GM18511 (cell line): ENCODE measurements at regions not wholly inside any gene's neighbourhood (a gene's known extent, or its start where the extent isn't known, plus 50 kb on each side); places are given as distances from the start of the nearest gene placed in this dataset.

Experiments
- ATAC-seq: cut with Tn5 transposase; IDR thresholded peaks from one replicate; pipeline ENCODE4 v1.9.1; 2021; ENCODE audit warnings: mild to moderate bottlenecking, moderate library complexity; ENCODE audit not compliant: unreplicated experiment

DNA sequence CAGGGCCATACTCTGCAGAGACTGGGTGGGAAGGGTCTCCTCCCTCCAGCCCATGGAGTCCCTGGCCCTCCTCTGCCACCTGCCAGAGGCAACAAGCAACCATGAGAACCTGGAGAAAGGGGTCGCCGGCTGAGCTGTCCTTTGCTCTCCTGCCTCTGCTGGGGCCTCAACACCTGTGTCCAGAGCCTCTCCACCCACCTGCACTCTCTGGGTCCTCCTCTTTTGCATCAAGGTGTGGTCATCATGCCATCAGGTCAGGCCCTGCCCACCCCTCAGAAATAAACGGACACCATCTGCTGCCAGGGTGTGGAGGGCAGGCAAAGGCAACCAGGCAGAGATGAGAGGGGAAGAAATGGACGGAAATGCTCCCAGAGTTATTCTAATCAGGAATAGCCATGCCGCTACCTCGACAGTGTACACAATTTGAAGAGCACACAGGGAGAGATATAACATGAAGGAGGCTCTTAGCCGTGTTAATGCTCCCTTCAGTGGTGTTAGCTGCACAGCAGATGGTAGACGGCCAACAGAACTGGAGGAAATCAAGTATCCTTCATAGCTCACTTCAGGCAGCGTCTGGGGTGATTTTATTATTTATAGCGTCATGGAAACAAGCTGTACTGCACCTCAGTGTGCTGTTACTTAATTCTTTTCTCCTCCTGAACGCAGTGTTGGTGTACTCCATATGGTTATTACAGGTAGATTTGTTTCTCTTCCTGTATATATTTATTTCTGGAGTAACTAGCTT is 247.9 kb downstream of the TSN start:
- ATAC-seq, result no peak

DNA sequence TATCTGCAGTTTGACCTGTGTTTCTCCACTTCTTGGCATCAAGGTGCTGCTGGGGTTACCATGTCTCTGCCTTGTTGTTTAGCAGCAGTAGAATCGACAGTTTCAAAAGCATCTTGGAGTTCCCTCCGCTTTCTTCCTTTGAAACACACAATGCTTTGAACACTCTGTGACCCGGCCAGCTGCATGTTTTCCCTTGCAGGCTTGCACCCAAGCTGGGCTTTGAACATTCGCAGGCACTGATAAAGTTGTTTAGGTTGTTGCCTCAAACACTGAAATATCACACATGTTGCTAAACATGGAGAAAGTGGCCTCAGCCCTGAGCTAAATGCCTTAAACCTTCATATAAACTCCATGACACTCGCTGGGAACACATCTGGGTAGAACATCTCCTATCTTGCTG is 251.7 kb downstream of the TSN start:
- ATAC-seq, result no peak

DNA sequence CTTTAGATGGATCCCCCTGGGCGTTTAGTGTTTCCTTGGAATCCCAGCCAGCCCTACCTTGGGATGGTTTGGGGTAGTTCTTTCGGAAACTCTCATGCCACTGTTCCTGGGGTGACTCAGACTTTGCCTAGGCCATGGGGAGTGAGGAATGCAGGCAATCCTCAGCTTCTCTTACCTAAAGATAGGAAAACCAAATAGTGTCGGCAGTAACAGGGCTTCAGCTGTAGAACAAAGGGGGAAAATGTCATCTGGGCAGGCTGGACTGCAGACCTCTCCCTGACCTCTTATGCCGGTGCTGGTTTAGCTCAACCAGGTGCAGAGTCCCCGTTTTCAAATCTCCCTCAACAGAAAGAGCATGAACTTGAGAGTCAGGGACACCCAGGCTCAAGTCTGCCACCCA is 252.1 kb downstream of the TSN start:
- ATAC-seq, result no peak

DNA sequence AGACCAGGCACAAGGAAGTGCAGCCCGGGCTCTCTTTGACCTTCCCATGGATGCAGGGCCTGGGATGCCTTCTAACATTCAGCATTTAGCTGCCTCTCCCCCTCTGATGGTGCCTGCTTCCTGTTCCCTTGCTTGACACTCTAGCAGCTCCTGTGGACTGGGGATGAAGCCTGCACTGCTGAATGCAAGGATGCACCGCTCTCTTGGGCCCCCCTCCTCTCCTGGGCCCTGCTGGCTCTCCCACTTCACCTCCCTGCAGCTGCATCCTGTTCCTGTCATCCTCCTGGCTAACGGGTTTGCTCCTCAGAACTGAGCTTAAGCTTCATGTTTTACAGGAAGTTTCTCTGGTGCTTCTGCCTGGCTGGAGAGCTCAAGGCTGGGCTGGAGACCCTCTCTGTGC is 254.1 kb downstream of the TSN start:
- no peak for ATAC-seq

DNA sequence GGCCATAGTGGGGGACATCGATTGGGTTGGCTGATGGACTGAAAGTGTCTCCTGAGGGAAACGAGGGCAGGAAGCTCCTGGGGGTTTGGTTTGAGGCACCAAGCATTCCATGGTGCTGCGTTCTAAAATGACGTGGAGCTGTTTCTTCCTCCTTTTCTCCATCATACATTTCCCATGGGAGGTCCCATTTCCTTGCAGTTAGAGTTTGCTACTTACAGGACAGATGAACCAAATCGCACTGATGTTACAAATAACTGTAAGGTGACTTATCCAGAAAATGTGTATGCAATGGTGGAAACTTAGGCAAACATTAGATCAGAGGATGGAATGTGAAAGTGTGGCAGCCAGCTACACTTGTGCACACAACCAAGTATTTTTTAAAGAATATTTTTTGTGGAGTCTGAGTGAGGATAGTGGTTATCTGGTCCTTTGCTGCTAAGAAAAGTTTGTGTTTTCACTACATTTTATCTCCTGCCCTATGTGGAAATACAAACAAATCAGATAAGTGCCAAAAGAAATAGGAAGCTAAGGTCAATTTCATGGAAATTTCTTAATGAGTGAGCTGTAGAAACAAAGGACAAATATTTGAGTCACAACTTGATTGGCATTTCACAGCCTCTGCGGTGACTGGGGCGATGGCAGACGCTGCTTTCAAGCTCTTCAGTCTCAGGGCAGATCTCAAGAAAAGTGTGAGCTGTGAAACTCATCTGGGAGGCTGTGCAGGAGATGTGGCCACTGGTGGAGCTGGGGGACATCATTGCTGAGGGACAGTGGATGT is 256.2 kb downstream of the TSN start:
- ATAC-seq, result no peak

DNA sequence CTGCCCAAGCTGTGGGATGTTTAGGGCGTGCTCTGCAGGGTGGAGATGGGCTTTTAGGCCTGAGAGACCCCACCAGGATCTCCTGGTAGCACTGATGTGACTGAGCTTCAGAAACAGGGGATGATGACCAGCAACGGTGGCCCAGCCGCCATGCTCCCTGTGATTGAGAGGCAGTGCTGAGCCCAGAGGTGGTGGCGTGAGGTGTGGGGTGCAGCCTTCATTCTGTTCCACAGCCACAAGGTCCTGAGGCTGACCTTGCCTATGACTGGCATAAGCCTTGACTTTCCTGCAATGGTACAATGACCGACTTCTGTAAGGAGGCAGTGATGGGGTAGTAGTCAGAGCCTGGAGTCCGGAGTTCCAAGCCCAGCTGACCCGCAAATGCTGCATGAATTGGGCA is 263.3 kb downstream of the TSN start:
- ATAC-seq, result no peak

DNA sequence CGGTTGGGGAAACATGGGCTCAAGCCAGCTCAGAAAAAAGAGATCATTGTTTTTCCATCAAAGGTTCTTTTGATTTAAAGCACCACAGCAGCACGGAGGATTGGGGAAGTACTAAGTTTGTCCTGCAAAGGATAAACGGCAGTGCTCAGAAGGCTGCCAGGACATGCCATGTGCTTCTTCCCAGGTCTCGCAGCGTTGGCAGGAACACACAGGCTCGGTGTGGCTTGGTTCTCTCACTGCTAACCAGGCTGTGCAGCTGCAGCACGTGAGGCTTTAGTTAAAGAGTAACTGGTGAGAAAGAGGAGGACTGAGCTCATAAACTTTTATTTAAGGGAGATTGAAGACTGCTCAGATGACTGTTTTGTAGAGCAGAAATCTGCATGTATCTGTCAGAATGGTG is 264.3 kb downstream of the TSN start:
- ATAC-seq, result peak; percentile 50

DNA sequence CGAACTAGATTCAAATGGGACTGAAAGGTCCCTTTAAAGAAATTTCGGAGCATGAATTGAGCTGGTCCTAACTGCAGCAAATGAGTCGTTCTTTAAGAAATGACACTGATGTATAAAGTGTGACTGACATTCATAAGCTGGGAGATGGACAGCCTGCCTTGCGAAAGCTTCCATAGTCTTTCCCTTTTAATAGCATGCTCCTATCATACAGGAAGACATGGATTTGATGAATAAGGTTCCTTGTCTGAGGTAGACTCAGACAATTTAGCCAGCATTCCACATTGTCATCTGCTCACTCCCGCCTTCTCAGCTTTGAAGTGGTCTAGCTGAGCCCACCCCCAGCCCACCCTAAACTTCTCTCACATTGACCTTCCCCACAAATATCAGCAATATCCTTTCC is 264.9 kb downstream of the TSN start:
- ATAC-seq, result no peak

DNA sequence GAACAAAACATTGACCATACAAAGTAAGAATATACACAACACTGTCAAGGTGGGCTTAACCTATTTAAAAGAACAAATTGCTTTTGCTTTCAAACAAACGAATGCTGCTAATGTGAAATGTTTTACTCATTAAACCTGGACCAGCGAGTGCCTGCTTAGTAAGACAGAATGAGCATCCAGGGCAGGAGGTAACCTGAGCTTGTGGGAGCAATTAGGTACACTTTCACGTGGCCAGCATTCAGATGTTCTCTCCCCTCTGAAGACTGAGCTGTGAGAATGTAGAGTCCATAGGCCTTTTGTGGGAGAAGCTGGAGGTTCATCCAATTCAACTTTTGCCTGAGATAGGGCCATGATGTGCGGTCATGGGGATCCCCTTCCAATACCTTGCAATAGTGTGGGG is 266.5 kb downstream of the TSN start:
- ATAC-seq, result no peak

DNA sequence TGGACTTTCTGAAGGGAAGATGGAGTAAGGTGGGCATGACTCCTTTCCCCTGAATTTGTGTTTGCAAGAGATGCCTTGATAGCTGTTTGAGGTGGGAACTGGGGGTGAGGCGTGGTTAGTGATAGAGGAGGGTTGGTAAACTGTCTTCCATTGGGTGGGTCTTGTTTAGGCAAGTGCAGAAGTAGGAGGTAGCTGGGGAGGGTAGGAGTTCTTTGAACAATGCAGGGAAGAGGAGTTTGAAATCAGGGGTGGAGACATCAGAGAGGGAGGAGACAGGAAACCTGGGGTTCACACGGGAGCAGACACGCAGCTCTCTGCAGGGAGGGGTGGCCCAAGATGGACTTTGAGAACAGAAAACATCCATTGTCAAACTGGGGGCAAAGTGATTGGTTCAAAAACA is 267.1 kb downstream of the TSN start:
- ATAC-seq, result no peak

DNA sequence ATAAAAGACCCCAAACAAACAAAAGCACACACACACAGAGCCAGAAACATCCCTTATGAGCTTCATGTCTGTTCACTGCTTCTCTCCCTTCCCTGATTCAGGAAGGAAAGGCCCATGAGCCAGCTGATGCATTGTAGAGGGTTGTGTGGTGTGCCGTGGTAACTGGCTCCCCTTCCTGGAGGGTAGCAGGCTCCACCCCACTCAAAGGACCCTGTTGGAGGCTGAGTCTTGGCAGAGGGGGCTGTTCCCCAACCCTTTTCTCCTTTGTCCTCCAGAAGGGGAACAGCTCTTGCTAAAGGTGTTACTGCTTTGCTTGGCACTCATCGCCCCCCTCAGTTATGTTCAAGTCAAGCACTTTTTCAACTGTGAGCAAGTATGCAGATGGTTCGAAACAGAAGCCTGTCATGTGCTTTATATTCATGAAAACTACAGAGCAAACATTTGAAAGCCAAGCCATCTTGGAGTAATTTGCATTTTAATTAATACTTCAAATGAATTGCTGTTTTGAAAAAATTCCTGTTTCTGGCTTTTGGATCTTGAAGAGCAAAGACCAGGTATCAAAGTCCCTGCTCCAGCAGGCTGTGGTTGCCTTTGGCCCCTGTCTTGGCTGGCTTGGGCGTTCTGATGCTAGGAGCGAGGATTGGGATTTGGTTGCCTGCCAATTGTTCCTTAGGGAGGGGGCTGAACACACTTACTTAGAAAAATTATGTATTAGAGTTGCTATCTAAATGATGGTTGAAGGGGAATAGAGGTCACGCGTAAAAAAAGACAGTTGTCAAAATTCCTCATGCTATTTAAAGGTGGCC is 267.8 kb downstream of the TSN start:
- no peak for ATAC-seq

DNA sequence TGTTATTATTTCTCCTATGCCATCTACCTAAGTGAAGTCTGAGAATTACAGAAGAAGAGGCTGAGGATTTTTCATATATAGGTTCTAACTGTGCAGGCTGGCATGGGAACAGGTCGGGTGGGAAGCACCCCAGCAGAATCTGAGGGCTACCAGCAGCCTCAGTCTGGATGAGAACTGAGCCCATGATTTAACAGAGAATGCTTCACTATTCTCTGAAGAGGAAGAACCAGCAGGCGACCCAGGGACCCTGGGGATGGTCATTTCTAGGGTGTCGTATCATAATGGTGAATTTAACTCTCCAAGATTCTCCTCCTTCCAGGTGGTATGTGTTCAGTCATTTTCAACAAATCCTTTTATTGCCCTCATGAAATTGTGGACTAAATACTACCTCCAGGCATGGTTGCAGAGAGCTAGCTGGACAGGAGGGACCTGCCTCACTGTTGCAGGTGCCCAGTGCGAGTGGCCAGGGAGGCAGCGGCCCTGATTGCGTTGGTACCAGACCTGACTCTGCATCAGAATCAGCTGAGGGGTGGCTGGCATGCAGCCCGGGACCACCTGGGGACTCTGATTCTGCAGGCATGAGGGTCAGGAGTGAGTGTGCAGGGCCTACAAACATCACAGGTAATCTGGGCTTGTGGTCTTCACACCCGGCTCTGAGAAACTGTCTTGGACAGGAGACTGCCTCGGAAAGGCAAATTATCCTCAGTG is 272.2 kb downstream of the TSN start:
- ATAC-seq, result no peak

DNA sequence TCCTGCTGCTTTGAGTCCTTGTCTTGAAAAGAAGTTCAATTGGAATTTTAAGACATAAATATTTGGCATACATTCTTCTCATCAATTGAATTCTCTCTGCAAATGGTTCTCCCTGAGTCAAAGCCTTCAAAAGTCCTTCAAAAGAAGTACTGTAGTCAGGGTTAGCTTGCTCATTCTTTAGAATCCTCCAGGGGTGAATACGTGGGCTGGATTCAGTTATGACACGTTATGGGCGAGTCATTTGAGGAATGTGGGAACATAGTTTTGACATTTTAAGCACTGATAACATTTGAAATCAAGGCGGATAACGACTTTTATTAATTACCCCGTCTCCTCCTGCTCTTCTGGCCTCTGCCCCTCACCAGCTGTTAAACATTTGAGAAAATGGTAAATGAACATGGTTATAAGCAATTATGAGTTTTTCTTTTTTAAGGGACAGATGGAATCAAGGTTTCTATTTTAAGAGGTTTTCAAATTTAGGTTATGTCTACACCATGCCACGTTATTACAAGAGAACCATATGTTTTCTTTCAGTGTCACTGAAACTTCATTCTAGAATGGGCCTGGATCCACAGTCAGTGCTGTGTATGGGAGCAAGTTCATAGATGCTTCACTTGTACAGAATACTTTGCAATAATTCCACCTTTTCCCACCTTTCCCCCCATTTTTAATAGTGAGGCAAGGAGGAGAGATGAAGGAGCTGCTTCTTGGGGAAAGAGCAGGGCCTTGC is 273.1 kb downstream of the TSN start:
- ATAC-seq, result no peak

DNA sequence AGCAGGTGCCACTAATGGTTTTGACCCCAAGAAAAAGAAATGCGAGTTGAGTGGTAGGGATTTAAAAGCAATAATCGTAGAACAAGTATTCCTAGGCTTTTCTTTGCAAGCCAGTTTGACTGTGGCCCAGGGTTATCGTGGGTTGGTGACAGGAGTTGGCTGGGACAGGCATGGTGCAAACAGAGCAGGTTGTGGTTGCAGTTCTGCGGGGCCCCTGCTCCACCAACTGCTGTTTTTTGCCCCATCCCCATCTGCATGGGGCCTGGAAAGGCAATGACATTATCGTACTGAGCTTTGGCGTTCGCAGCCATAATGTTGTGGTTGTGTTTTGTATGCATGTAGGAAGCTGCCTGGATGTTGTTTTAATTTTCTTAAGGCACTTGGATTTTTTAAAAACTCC is 274.0 kb downstream of the TSN start:
- ATAC-seq, result no peak

DNA sequence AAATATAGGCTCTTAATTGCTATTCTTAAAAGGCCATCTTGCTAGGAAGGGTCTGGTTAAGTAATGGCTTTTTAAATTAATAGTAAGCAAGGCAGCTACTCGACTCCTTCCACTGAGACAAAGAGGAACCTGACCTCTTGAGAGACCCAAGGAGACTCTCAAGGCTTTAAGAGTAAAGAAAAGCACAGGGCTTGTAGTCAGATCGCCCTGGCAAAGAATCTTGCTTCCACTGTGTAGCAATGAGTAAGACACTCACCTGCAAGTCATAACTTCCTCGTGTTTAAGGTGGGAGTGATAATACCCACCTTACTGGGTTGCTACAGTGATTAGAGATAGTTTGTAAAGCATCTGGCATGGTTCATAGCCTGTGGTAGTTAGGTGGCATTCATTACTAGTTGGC is 274.5 kb downstream of the TSN start:
- ATAC-seq, result no peak

DNA sequence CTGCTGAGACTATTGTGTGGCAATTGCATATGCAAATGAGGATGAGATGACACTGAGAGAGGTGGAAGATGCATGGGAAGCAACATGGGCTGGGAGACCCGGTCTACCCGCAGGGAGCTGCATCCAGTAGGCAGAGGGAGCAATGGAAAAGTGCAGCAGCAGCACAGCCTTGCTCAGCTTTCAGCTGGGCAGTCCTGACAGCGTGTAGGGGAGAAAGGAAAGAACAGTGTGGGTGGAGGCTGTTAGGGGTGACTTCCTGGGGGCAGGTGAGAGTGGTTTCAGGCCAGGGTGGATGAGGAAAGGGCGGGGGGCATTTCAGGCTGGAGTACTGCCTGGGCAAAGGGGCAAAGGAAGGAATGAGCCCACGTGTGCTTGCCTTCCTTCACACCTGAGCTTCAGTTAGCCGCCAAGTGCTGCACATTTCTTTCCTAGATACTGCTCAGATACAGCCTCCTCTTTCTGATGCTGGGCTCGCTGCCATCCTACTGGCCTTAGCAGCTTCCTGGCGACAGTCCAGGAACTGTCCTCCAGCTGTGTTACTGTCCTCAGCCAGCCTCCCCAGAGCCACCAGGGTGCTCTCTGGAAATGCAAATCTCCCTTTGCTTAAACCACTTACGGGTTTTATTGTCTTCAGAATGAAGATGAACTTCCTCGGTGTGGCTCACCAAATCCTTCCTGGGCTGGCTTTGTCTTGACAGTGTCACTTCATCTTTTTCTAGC is 276.3 kb downstream of the TSN start:
- ATAC-seq, result peak; percentile 77

DNA sequence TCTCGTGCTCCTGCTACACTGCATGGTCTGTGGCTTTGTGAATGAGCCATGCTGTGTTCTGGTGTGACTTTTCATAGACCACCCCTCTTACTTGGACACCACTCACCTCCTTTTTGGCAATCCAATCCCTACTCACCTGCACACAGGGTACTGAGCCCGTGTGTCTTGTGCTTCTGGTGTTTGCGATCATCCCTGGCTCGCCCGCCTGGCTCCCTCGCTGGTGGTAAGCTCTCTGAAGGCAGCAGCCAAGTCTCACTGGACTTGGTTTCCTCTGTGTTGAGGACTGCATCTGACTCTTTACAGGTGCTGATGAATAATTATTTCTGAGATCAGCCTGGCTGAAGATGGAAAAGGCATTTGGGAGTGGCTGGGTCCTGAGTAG is 276.8 kb downstream of the TSN start:
- no peak for ATAC-seq

DNA sequence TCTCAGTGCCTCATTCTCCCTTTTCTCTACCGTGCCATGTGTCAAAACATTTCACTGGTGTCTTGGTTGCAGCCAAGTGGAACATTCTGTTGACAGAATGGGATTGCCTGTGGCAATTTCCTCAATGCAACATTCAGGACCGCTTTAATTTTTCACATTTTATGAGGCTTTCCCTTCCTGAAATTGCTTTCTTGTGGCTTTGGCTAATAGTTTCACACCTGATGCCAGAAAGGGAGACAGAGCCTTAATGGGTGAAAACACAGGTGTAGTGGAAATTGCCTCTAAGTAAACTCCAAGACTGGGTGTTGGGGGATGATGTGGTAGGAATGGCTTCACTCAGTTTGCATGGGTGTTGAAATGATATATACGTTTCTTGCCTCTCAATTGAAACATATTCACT is 278.3 kb downstream of the TSN start:
- no peak for ATAC-seq

DNA sequence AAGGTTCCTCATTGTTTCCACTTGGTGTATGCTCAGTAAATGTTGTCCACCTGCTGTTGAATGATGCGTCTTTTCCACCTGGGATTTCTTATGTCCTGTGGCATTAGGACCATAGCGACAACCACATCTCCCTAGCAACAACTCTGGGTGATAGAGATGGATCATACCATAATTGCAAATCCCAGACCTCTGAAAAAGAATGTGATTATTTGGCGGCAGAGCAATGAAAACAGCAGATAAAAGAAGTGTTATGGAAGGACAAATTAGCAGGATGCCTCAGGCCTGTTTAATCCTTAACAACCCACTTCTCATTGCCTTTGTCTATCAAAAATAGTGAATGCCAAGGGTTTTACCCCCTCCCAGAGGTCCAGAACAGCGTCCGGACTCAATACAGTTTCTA is 278.9 kb downstream of the TSN start:
- no peak for ATAC-seq

DNA sequence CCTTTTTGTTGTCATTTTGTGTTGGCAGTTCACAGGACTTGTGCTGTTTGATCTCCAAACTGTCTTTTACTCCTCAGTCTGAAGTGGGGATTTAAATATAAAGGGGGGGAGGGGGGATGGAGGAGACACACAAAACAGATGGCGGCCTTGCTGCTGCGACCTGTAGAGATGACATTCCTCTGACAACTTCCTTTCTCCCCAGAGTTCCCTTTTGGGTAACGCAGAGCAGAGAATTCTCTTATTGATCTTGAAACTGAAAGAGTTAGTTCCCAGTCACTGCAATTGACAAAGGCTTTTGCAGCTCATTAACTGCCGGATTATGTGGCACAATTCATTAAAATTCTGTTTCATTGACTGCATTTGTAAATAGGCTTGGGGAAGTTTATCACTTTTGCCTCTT is 279.3 kb downstream of the TSN start:
- ATAC-seq, result peak; percentile 35
